SK-N-SH (cell line): ENCODE measurements at regions not wholly inside any gene's neighbourhood (a gene's known extent, or its start where the extent isn't known, plus 50 kb on each side); places are given as distances from the start of the nearest gene placed in this dataset.

Source experiments
- CTCF ChIP-seq: fragments of 200-600 bp; sonication (generic); IDR thresholded peaks from 2 replicates; pipeline ENCODE4 v1.6.1; 2017; ENCODE audit warnings: antibody characterized with exemption, mild to moderate bottlenecking, moderate library complexity
- EP300 ChIP-seq, 2 experiments: IDR thresholded peaks; 2 replicates each; pipeline versions ENCODE4 v1.4.0 to v1.6.1; 2012; ENCODE audit warnings: borderline replicate concordance in 1 of 2, low read depth in 1 of 2, low read length in 1 of 2
- JUND ChIP-seq: IDR thresholded peaks from 2 replicates; pipeline ENCODE4 v1.4.0; 2012
- POLR2AphosphoS5 ChIP-seq: IDR thresholded peaks from 2 replicates; pipeline ENCODE4 v1.6.1; 2012; ENCODE audit warnings: low read depth, low read length
- RAD21 ChIP-seq: IDR thresholded peaks from 2 replicates; pipeline ENCODE4 v1.6.1; 2012; ENCODE audit warnings: mild to moderate bottlenecking, low read length
- TF ChIP-seq, protein P1 (sequence below): IDR thresholded peaks from 2 replicates; pipeline ENCODE4; 2012
- TF ChIP-seq, protein P2 (sequence below): IDR thresholded peaks from 2 replicates; pipeline ENCODE4 v1.4.0; 2012; ENCODE audit warnings: low read depth, borderline replicate concordance

DNA sequence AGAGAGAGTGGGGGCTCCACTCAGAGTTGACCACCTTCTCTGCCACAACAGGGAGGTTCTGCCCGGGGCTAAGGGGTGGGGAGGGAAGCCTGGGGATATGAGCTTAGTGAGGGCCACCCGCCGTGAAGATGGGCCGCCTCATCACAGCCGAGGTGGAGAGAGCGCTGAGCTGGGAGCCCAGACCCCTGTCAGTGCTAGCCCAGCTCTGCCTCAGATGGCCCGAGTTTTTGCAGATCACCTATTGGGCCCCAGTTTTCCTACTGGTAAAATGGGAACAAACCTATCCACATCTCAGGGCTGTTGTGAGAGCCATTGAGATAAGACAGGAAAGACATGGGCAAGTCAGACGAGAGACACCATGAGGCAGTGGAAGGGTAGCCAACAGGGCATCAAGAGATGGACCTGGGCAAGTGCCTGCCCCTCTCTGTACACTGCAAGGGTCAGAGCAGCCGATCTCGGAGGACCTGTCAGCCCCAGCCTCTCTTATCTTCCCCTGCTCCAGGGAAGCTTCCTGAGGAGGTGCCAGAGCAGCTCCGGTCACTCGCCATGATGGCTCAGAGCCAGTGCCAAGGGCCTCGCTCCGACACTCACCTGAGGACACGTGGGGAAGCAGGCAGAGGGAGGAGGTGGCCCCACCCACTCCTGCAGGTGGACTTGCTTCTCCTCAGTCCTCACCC, 88.9 kb downstream of the MCFD2 start:
- no peak for TF ChIP-seq EP300 (IDR thresholded peaks at IDR 0.05; ENCODE audit: borderline replicate concordance in 1 of 2, low read depth in 1 of 2, low read length in 1 of 2)
- TF ChIP-seq JUND, result no peak
- TF ChIP-seq CTCF, result no peak
- no peak for TF ChIP-seq POLR2AphosphoS5
- TF ChIP-seq, protein P1, sequence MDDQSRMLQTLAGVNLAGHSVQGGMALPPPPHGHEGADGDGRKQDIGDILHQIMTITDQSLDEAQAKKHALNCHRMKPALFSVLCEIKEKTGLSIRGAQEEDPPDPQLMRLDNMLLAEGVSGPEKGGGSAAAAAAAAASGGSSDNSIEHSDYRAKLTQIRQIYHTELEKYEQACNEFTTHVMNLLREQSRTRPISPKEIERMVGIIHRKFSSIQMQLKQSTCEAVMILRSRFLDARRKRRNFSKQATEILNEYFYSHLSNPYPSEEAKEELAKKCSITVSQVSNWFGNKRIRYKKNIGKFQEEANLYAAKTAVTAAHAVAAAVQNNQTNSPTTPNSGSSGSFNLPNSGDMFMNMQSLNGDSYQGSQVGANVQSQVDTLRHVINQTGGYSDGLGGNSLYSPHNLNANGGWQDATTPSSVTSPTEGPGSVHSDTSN, result no peak
- no peak for TF ChIP-seq RAD21
- TF ChIP-seq, protein P2, sequence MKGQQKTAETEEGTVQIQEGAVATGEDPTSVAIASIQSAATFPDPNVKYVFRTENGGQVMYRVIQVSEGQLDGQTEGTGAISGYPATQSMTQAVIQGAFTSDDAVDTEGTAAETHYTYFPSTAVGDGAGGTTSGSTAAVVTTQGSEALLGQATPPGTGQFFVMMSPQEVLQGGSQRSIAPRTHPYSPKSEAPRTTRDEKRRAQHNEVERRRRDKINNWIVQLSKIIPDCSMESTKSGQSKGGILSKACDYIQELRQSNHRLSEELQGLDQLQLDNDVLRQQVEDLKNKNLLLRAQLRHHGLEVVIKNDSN, result no peak
